Ovary (tissue), 3 donors: ENCODE measurements at regions not wholly inside any gene's neighbourhood (a gene's known extent, or its start where the extent isn't known, plus 50 kb on each side); places are given as distances from the start of the nearest gene placed in this dataset.

Experiments
- CTCF ChIP-seq, 3 donors: fragments of 450-650 bp in 2 of 3; fragments of 200-600 bp in 1 of 3; IDR thresholded peaks; one replicate each; pipeline versions ENCODE4 v1.5.1 to v1.8.0; 2016 to 2022; ENCODE audit warnings: antibody characterized with exemption in 3 of 3, mild to moderate bottlenecking in 1 of 3
- POLR2A ChIP-seq: fragments of 450-650 bp; IDR thresholded peaks from one replicate; pipeline ENCODE4 v1.6.1; 2017; ENCODE audit warnings: antibody characterized with exemption, mild to moderate bottlenecking, moderate library complexity
- donor health status: DM: no; HTN: no; CAD: no.

GRCh38 chr6:16855460-16855859 lies 94.2 kb upstream of the ATXN1 start:
- no peak for TF ChIP-seq CTCF (IDR thresholded peaks at IDR 0.05)
- no peak for TF ChIP-seq POLR2A
